ENCODE measurements at regions not wholly inside any gene's neighbourhood (a gene's known extent, or its start where the extent isn't known, plus 50 kb on each side); places are given as distances from the start of the nearest gene placed in this dataset.
"Not testable (repeated sequence)": the region's sequence is repeated elsewhere in the genome, so short reads cannot be mapped to it uniquely, and the experiment has no call there.

GRCh38 chr10:2189356-2189755 lies 452.0 kb upstream of the ADARB2 start:
- not testable (repeated sequence) for DNase-seq (ENCODE audit: low read depth)

- DNase-seq (ENCODE audit: low read depth), result peak; percentile 35
Observed at GRCh38 chr10:2188371-2188770, 451.0 kb upstream of the ADARB2 start.

DNA sequence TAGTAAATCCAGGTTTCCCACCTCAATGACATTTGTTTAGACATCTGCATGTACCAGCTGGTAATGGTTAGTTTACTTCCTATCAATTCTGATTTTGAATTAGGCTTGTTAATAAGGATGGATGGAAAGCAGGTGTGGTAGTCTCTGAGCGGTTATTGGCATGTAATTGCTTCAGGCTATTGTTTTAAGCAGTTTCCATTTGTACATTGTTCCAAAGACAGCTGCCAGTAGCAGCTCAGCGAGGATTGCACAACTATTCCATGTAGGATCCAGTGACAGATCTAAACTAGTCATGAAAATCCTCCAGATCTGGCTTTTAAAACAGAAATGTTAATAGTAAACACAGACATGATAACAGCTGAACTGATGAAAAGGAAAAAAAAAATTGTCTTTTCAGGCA lies 436.0 kb upstream of the ADARB2 start:
- DNase-seq (ENCODE audit: low read depth), result no peak

- DNase-seq (ENCODE audit: low read depth), result no peak
Observed at GRCh38 chr10:2165771-2166460, 428.6 kb upstream of the ADARB2 start.

DNA sequence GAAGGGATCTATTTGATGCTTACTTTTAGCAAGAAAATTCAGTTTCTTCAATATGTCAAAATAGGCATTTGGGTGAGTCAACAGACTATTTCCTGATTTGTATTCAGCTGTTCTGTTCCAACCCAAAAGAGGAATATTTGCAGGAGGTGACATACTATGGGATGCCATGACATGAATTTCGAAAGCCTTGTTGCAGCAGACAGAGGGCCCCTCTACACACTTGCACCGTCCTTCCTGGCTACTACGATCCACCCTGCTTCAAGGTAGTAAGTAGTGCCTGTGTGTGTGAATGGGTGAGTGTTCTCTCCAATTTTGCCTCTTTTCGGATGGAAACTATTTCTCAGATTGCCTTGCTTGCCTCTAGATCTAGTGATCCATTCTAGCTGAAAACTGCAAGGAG lies 413.0 kb upstream of the ADARB2 start:
- peak; percentile 25 for DNase-seq (ENCODE audit: low read depth)

DNA sequence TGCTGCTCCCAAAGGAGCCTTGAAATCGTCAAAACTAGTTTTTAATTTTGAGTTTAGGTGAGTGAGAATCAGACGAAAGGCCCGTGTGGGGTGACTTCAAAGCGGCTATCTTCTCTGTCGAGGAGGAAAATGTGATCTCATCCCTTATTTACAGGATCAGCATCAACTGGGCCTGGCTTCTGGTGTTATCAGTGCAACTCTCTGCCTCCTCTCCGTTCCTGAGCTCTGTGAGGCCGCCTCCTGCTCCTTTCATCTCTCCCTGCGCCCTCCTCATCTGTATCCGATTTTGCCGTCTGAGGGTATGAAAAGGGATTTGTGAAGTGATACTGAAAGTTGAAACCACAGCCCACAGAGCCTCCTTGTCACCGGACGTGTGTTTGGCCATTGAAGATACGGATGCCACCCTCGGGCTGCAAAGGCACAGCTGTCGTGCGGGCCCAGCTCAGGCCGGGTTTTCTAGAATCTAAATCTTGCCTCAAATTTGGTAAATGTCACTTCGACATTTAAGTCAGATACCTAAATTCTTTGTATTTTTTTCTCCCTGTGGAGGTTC lies 408.7 kb upstream of the ADARB2 start:
- DNase-seq (ENCODE audit: low read depth), result peak; percentile 42

- peak; percentile 62 for DNase-seq (ENCODE audit: low read depth)
Observed at GRCh38 chr10:2145491-2145890, 408.2 kb upstream of the ADARB2 start.

- DNase-seq (ENCODE audit: low read depth), result no peak
Observed at GRCh38 chr10:2144584-2144983, 407.3 kb upstream of the ADARB2 start.

- DNase-seq (ENCODE audit: low read depth), result peak; percentile 62
Observed at GRCh38 chr10:2143213-2143835, 406.0 kb upstream of the ADARB2 start.

- DNase-seq (ENCODE audit: low read depth), result no peak
Observed at GRCh38 chr10:2139746-2140145, 402.4 kb upstream of the ADARB2 start.

- peak; percentile 36 for DNase-seq (ENCODE audit: low read depth)
Observed at GRCh38 chr10:2137549-2138174, 400.3 kb upstream of the ADARB2 start.

DNA sequence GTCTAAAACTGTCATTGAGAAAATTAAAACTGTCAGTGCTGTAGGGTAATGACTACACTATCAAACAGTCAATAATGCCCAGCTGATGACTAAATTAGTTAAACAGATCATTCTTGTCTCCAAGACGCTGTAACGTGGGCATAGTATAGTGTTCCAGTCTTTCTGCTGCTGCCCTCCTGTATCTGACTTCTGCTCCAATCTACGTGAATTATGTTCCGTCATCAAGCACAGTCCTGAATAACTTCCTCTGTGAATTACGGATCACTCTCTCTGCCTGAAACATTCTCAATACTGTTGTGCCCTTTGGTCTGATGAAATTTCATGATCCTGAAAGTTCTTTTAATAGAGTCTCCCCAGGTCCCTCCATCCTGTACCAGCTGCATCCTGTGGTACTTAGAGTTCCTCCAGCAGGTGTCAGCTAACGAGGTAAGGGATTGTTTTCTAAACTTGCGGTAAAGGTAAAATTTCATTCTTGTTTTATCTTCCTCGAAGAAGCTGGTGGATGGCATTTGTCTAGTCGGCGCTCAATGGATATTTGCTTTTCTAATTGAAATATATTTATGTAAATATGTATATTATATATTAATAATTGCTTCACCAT lies 393.5 kb upstream of the ADARB2 start:
- DNase-seq (ENCODE audit: low read depth), result no peak

DNA sequence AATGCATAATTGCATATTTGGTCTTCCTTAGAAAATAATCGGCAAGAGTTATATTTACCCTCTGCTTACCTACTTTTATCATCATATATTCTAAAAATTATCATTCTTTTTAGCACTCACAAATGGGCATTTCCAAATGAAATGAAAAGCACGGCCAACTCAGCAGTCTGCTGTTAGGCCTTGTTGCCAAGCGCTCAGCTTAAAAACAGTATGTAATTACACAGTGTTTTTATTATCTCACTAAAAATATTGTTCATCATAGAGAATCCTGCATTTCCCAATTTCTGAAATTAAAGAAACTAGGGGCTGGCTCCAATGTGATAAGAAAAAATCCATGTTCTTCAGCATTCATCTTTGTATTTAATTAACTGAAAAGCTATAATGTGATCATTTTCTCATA lies 391.7 kb upstream of the ADARB2 start:
- DNase-seq (ENCODE audit: low read depth), result no peak

DNA sequence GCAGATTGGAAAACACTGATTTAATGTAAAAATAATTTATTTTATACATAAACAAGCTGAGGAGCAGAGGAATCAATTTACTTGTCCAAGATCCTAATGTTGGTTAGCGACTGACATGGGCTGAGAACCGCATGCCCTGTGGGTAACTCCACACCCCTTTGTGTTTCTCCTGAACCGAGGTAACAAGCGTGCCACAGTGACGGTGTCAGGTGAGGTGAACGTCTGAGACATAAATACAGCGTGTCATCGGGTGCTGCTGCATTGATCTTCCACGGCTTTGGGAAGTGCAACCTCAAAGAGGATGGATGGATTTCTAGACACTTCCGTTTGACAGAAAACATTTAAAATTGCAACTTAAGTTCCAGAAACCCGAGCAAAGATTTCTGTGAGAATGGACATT lies 386.8 kb upstream of the ADARB2 start:
- DNase-seq (ENCODE audit: low read depth), result no peak

DNA sequence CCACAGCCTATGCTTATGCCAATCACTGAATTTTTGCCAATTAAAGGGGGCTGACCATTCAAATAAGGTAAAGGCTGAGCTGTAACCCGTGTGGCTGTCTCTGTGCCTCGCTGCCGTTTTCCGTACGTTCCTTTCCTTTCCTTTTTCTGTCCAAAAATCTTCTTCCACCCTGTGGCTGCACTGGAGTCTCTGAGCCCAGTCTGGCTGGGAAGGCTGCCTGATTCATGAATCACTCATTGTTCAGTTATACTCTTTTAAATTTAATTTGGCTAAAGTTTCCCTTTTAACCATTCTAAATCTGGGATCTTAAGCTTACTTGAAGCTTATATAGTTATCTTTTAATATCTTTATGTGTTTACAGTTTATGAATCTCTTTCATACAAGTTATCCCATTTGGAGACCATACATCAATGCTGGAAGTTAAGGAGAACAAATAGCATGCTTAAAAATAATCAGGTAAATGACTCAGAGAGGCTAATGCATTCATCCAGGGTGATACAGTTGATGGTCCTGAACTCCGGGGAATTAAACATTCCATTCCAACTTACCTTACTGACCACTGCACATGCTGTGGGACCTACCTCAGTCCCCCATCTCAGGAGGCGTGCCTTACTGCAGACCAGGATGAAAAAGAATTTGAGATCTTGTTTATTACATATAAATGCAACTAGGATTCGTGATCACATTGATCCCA lies 385.3 kb upstream of the ADARB2 start:
- peak; percentile 51 for DNase-seq (ENCODE audit: low read depth)

DNA sequence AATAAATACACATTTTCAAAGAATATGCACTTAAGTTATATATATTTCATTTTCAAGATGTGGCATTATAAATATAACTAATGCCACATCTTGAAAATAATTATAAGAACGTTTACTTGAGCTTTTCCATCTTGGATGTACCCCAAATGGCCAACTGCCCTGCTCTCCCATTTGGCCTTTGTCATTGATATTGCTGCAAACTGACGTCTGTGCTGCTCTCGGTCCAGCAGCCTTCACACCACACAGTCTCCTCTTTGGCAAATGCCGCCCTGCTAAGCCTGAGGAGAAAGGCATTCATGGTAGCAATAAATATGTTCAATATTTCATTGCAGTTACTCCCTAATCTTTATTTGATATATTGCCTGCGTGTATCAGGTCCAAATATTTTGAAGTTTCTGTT lies 384.6 kb upstream of the ADARB2 start:
- no peak for DNase-seq (ENCODE audit: low read depth)

- no peak for DNase-seq (ENCODE audit: low read depth)
Observed at GRCh38 chr10:2121315-2121714, 384.0 kb upstream of the ADARB2 start.

- DNase-seq (ENCODE audit: low read depth), result no peak
Observed at GRCh38 chr10:2120746-2121145, 383.4 kb upstream of the ADARB2 start.

- DNase-seq (ENCODE audit: low read depth), result peak; percentile 75
Observed at GRCh38 chr10:2119316-2119715, 382.0 kb upstream of the ADARB2 start.

- DNase-seq (ENCODE audit: low read depth), result no peak
Observed at GRCh38 chr10:2118201-2118600, 380.9 kb upstream of the ADARB2 start.

DNA sequence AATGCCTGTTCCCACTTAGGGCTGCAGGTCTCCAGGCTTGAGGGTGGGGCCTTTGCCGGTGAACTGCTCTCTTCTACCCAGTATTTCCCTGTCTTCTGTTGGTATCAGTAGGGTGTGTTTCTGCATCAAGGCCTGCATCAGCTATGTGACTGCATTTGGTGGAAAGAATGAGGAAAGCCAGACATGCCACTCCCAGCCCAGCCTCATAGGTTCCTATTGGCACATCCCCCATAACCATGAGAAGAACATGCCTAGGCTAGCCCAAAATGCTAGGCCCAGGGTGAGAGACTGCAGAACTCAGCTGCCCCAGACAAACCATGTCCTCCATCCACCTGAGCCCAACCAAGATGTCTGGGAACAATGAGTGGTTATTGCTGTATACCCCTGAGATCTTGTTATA lies 380.3 kb upstream of the ADARB2 start:
- no peak for DNase-seq (ENCODE audit: low read depth)

DNA sequence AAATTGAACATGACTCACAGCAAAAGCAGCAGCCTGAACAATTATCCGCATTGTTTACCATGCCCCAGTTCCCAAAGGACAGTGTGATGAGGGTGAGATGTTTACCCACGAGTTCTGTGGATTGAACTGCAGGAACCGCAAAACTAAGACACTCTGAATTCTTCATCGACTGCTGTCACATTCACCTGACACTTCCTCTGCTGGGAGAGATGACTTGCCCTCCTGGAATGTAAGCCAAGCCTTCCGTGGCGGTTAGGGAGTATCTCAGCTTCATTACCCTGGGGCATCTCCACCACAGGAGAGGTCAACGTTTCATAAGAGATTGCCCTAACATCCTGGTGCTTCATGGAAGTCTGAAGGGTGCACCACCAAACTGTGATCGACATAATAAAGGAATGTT lies 374.6 kb upstream of the ADARB2 start:
- peak; percentile 96 for DNase-seq (ENCODE audit: low read depth)
